ENCODE measurements at regions not wholly inside any gene's neighbourhood (a gene's known extent, or its start where the extent isn't known, plus 50 kb on each side); places are given as distances from the start of the nearest gene placed in this dataset.
"Not testable (repeated sequence)": the region's sequence is repeated elsewhere in the genome, so short reads cannot be mapped to it uniquely, and the experiment has no call there.

GRCh38 chr21:38086580-38086979, 170.2 kb upstream of the KCNJ15 start:
- Histone ChIP-seq H3K9me3 (replicated peaks; ENCODE audit: insufficient read depth, low read length) (no peaks in the 10 kb centered on the region), H4K20me1 (ENCODE audit: insufficient read depth, low read length) (no peaks in the 10 kb centered on the region), H3K27me3 (replicated peaks; ENCODE audit: insufficient read depth, low read length) (no peaks in the 10 kb centered on the region), H3K27ac (ENCODE audit: low read length) (no peak overlapping the region), H2AFZ (ENCODE audit: low read length) (no peak overlapping the region), H3F3A (ENCODE audit: insufficient read depth, low read length) (no peaks in the 10 kb centered on the region), H3K4me1 (ENCODE audit: low read length) (no peaks in the 10 kb centered on the region), H3K9ac (ENCODE audit: low read length) (no peak overlapping the region), H3K4me3 (ENCODE audit: low read length) (no peak overlapping the region), H3K4me2 (ENCODE audit: low read depth, low read length) (no peak overlapping the region), H3K79me2 (ENCODE audit: low read length) (no peaks in the 10 kb centered on the region), H3K36me3 (replicated peaks; ENCODE audit: insufficient read depth, low read length) (no peaks in the 10 kb centered on the region), H3K9me2 (replicated peaks; ENCODE audit: insufficient read depth, low read length) (no peaks in the 10 kb centered on the region)
- no peak for DNase-seq
- TF ChIP-seq EZH2 (optimal IDR thresholded peaks at IDR 0.05; ENCODE audit: low read depth, low read length) (no peak), EZH2phosphoT487 (IDR thresholded peaks at IDR 0.05; ENCODE audit: low read length) (no peak), CTCF (IDR thresholded peaks at IDR 0.05; ENCODE audit: low read length) (no peak)

- H3K27ac ChIP-seq (ENCODE audit: low read length): no peak overlapping the region
- no peak for DNase-seq
- no peak overlapping the region for H2AFZ ChIP-seq (ENCODE audit: low read length)
- H3K27me3 ChIP-seq (replicated peaks; ENCODE audit: insufficient read depth, low read length): no peaks in the 10 kb centered on the region
- TF ChIP-seq CTCF (IDR thresholded peaks at IDR 0.05; ENCODE audit: low read length): no peak
- TF ChIP-seq EZH2phosphoT487 (IDR thresholded peaks at IDR 0.05; ENCODE audit: low read length): no peak
- no peak for TF ChIP-seq EZH2 (optimal IDR thresholded peaks at IDR 0.05; ENCODE audit: low read depth, low read length)
- no peak overlapping the region for H3K4me2 ChIP-seq (ENCODE audit: low read depth, low read length)
- no peaks in the 10 kb centered on the region for H3K36me3 ChIP-seq (replicated peaks; ENCODE audit: insufficient read depth, low read length)
- H4K20me1 ChIP-seq (ENCODE audit: insufficient read depth, low read length): no peaks in the 10 kb centered on the region
- H3K4me1 ChIP-seq (ENCODE audit: low read length): no peaks in the 10 kb centered on the region
- no peaks in the 10 kb centered on the region for H3F3A ChIP-seq (ENCODE audit: insufficient read depth, low read length)
- H3K79me2 ChIP-seq (ENCODE audit: low read length): no peaks in the 10 kb centered on the region
- H3K9me2 ChIP-seq (replicated peaks; ENCODE audit: insufficient read depth, low read length): no peaks in the 10 kb centered on the region
- no peak overlapping the region for H3K4me3 ChIP-seq (ENCODE audit: low read length)
- H3K9ac ChIP-seq (ENCODE audit: low read length): no peak overlapping the region
- no peaks in the 10 kb centered on the region for H3K9me3 ChIP-seq (replicated peaks; ENCODE audit: insufficient read depth, low read length)
Measured at GRCh38 chr21:38088916-38089762, 167.7 kb upstream of the KCNJ15 start.

GRCh38 chr21:38089763-38090046, 167.1 kb upstream of the KCNJ15 start:
- no peaks in the 10 kb centered on the region for H3K36me3 ChIP-seq (replicated peaks; ENCODE audit: insufficient read depth, low read length)
- H3F3A ChIP-seq (ENCODE audit: insufficient read depth, low read length): no peaks in the 10 kb centered on the region
- no peak for TF ChIP-seq EZH2phosphoT487 (IDR thresholded peaks at IDR 0.05; ENCODE audit: low read length)
- TF ChIP-seq EZH2 (optimal IDR thresholded peaks at IDR 0.05; ENCODE audit: low read depth, low read length): no peak
- no peak for TF ChIP-seq CTCF (IDR thresholded peaks at IDR 0.05; ENCODE audit: low read length)
- DNase-seq: no peak
- H3K4me2 ChIP-seq (ENCODE audit: low read depth, low read length): no peak overlapping the region
- no peak overlapping the region for H2AFZ ChIP-seq (ENCODE audit: low read length)
- no peaks in the 10 kb centered on the region for H4K20me1 ChIP-seq (ENCODE audit: insufficient read depth, low read length)
- H3K27ac ChIP-seq (ENCODE audit: low read length): no peak overlapping the region
- no peak overlapping the region for H3K9ac ChIP-seq (ENCODE audit: low read length)
- H3K9me2 ChIP-seq (replicated peaks; ENCODE audit: insufficient read depth, low read length): no peaks in the 10 kb centered on the region
- H3K27me3 ChIP-seq (replicated peaks; ENCODE audit: insufficient read depth, low read length): no peaks in the 10 kb centered on the region
- no peaks in the 10 kb centered on the region for H3K79me2 ChIP-seq (ENCODE audit: low read length)
- no peaks in the 10 kb centered on the region for H3K4me1 ChIP-seq (ENCODE audit: low read length)
- no peak overlapping the region for H3K4me3 ChIP-seq (ENCODE audit: low read length)
- no peaks in the 10 kb centered on the region for H3K9me3 ChIP-seq (replicated peaks; ENCODE audit: insufficient read depth, low read length)

- H3K27me3 ChIP-seq (replicated peaks; ENCODE audit: insufficient read depth, low read length); H3K9me3 ChIP-seq (replicated peaks; ENCODE audit: insufficient read depth, low read length); H4K20me1 ChIP-seq (ENCODE audit: insufficient read depth, low read length); H3K9me2 ChIP-seq (replicated peaks; ENCODE audit: insufficient read depth, low read length); H3K36me3 ChIP-seq (replicated peaks; ENCODE audit: insufficient read depth, low read length); H3K9ac ChIP-seq (ENCODE audit: low read length); DNase-seq; H3K27ac ChIP-seq (ENCODE audit: low read length); H3K4me2 ChIP-seq (ENCODE audit: low read depth, low read length); H3K4me3 ChIP-seq (ENCODE audit: low read length); H2AFZ ChIP-seq (ENCODE audit: low read length); H3K4me1 ChIP-seq (ENCODE audit: low read length); H3F3A ChIP-seq (ENCODE audit: insufficient read depth, low read length); H3K79me2 ChIP-seq (ENCODE audit: low read length): not testable (repeated sequence)
Measured at GRCh38 chr21:38091061-38091460, 165.7 kb upstream of the KCNJ15 start.
